C4-2B (cell line): ENCODE measurements at regions not wholly inside any gene's neighbourhood (a gene's known extent, or its start where the extent isn't known, plus 50 kb on each side); places are given as distances from the start of the nearest gene placed in this dataset.

Experiments
- H3K27ac ChIP-seq: fragments of 450-650 bp; 2 replicates; pipeline ENCODE4 v1.5.1; 2017
- ZFX ChIP-seq: fragments of 450-650 bp; IDR thresholded peaks from 2 replicates; pipeline ENCODE4 v1.6.1; 2017
- TF ChIP-seq, protein P1 (sequence below): fragments of 450-650 bp; conservative IDR thresholded peaks from 2 replicates; pipeline ENCODE4 v1.5.1; 2017; ENCODE audit warnings: mild to moderate bottlenecking

- no peak for TF ChIP-seq ZFX
- TF ChIP-seq, protein P1, sequence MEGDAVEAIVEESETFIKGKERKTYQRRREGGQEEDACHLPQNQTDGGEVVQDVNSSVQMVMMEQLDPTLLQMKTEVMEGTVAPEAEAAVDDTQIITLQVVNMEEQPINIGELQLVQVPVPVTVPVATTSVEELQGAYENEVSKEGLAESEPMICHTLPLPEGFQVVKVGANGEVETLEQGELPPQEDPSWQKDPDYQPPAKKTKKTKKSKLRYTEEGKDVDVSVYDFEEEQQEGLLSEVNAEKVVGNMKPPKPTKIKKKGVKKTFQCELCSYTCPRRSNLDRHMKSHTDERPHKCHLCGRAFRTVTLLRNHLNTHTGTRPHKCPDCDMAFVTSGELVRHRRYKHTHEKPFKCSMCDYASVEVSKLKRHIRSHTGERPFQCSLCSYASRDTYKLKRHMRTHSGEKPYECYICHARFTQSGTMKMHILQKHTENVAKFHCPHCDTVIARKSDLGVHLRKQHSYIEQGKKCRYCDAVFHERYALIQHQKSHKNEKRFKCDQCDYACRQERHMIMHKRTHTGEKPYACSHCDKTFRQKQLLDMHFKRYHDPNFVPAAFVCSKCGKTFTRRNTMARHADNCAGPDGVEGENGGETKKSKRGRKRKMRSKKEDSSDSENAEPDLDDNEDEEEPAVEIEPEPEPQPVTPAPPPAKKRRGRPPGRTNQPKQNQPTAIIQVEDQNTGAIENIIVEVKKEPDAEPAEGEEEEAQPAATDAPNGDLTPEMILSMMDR = no peak
- H3K27ac ChIP-seq = no peak overlapping the region
These were observed 68.8 kb upstream of the ARHGAP18 start for GRCh38 chr6:129778793-129779192.

DNA sequence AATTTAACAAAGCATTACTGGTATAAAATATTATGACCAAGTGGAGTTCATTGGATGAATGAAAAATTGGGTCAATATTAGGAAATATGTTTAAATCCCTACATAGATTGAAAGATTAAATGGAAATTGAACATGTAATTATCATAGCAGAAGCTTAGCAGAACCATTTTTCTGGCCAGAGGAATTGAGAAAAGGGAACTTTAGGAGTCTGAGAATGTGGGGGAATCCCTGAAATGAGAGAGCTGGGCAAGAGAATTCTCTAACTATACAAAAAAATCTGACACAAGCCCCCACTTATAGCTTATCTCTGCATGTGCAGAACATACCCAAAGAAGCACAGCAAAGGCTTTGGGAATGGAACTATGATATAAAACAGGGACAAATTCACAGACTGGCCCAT is 67.4 kb upstream of the ARHGAP18 start:
- H3K27ac ChIP-seq = no peak overlapping the region
- no peak for TF ChIP-seq ZFX
- TF ChIP-seq, protein P1 = no peak

DNA sequence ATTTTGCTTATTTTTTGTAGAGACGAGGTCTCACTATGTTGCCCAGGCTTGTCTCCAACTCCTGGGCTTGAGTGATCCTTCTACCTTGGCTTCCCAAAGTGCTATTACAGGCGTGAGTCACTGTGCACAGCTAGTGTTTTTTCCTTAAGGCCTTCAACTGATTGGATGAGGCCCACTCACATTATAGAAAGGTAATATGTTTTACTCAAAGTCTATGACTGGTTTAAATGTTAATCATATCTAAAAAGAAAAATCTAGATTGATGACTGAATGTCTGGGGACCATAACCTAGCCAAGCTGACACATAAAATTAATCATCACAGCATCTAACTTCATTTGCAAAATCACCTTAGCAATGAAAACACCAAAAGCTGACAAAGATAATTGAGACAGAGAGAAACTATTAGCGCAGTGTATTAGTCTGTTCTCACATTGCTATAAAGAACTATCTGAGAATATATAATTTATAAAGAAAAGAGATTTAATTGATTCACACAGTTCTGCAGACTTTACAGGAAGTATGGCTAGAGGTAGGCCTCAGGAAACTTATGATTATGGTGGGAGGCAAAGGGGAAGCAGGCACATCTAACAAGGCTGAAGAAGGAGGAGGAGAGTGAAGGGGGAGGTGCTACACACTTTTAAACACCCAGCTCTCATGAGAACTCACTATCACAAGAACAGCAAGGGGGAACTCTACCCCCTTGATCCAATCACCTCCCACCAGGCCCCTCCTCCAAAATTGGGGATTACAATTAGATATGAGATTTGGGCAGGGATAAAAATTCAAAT is 66.8 kb upstream of the ARHGAP18 start:
- no peak overlapping the region for H3K27ac ChIP-seq
- TF ChIP-seq, protein P1 = no peak
- no peak for TF ChIP-seq ZFX

- no peak for TF ChIP-seq ZFX
- TF ChIP-seq, protein P1 = peak; percentile 95
- H3K27ac ChIP-seq = no peak overlapping the region
These were observed 64.9 kb upstream of the ARHGAP18 start for GRCh38 chr6:129774697-129775447.

- H3K27ac ChIP-seq = no peak overlapping the region
- no peak for TF ChIP-seq ZFX
- TF ChIP-seq, protein P1 = no peak
These were observed 63.3 kb upstream of the ARHGAP18 start for GRCh38 chr6:129773304-129773703.

DNA sequence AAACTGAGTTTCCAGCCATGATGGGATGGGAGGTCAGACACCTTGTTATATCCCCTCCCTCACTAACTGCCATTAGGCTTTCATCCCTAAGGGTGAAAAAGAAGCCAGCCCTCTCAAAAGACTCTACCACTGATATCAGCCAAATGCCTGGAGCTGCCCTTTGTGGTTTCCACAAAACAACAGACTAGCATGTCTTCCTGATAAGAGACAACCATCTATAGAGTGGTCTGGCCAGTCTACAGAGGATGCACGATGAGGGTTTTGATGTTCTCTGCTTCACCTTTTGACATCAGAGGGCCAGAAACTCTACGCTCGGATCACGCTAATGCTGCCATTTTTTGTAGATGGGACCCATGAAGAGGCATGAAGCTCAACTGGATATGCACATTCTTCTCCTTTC is 61.7 kb upstream of the ARHGAP18 start:
- no peak overlapping the region for H3K27ac ChIP-seq
- TF ChIP-seq ZFX = no peak
- TF ChIP-seq, protein P1 = no peak
